Limb (tissue), 2 donors: ENCODE measurements at regions not wholly inside any gene's neighbourhood (a gene's known extent, or its start where the extent isn't known, plus 50 kb on each side); places are given as distances from the start of the nearest gene placed in this dataset.
"Not testable (repeated sequence)": the region's sequence is repeated elsewhere in the genome, so short reads cannot be mapped to it uniquely, and the experiment has no call there.

Experiments used
- DNase-seq, 2 donors: peaks; one replicate each; pipeline ENCODE4 v3.0.0-alpha.2; 2016; ENCODE audit errors: extremely low spot score in 2 of 2

DNA sequence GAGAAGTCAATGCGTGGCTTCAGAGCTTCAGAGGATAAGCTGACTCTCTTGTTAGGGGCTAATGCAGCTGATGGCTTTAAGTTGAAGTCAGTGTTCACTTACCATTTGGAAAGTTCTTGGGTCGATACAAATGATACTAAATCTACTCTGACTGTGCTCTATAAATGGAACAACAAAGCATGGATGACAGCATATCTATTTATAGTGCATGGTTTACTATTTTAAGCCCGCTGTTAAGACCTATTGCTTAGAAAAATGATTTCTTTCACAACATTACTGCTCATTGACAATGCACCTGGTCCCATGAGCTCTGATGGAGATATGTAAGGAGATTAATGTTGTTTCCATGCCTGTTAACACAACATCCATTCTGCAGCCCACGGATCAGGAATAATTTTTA is 435.7 kb downstream of the MAT2B start:
- DNase-seq = no peak

DNA sequence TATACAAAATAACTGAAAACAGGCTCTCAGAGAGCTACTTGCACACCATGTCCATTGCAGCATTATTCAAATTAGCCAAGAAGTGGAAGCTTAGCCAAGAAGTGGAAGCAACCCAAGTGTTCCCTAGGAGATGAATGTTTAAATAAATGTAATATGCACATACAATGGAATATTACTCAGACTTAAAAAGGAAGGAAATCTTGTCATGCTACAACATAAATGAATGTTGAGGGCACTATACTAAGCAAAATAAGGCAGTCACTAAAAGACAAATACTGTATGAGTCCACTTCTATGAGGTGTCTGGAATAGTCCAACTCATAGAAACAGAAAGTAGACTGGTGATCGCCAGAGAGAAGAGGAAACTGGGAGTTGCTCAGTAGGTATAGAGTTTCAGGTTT is 438.1 kb downstream of the MAT2B start:
- peak in 1 of 2 donors; percentile 29 for DNase-seq

DNA sequence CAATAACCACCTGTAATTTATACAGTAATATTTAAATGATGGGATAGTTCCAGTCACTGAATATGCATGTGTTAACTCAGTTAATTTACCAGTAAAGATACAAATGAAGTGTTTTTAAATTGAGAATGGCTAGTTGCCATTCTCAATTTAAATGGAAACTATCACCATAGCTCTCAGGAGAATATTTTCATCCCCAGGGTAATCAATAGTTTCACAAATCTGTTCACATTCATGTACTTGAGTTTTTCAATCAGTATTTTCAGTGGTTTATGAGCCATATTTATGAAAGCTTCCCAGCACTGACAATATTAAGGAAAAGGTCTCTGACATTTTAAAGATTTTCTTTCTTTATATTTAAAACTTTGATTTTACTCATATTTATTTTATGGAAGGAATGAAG is 439.3 kb downstream of the MAT2B start:
- DNase-seq = no peak

DNA sequence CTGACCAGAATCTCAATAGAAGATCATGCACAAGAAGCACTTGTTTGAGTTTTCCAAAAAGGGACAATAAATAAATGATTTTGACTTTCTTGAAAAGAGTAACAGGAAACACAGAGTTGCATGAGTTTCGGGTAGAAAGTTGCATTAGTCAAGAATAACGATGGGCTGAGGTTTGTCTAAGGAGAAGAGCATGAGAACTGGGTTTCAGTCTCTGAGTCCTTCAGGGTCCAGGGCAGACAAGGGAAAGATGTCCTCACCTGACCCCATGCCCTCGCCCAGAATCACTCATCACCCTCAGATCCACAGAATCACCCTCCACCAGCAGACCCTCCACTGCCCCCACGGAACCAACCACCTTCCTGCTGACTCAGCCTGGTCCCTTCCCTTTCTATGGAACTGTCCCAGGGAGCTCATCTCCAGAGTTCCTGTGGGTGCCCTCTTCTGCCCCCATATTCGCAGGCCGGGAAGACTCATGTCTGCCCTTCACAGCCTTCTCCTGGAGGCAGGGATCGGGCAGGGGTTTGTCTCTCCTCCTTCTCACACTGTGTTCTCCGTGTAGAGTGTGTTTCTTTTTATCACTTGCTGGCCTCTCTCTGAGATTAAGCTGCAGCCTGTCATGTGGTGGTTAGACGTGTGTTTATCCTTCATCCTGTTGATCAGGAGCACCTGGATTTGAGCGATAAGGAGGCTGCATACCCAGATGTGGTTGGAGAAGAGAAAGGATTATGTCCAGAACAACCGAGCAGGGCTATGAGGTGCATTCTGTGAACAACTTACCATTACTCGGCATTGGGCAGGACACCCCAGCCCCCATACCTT is 442.6 kb downstream of the MAT2B start:
- DNase-seq = no peak

DNA sequence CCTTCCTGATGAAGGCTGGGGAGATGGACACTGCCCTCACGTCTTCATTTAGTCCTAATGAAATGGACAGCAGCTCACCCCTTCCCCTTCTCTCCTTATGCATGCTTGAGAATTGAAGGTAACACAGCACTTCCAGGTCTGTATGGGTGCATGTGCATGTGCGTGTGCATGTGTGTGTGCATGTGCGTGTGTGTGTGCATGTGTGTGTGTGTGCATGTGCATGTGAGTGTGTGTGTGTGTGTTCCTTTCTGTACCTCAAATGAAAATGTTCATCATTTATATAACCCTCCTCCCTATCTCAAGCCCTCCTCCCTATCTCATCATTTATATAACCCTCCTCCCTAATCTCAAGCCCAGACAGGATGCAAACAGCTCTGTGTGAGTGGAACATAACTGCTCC is 444.8 kb downstream of the MAT2B start:
- no peak for DNase-seq

DNA sequence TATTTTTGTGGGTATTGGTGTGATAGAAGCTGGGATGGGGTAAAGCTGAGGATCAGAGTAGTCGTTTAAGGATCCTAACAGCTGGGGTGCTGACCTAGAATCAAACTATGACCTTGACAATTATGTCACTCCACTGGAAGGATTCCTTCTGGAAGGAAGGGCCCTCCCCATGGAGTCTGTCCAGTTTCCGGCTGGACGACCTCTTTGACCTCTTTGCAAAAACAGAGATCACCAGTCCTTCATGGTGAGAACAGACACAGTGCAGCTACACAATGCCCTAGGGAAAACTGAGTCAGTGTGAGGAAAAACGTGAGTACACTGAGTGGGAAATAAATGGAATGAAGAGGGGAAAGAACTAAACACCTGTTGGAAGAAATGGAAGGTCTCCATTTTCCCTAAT is 445.6 kb downstream of the MAT2B start:
- DNase-seq = no peak

DNA sequence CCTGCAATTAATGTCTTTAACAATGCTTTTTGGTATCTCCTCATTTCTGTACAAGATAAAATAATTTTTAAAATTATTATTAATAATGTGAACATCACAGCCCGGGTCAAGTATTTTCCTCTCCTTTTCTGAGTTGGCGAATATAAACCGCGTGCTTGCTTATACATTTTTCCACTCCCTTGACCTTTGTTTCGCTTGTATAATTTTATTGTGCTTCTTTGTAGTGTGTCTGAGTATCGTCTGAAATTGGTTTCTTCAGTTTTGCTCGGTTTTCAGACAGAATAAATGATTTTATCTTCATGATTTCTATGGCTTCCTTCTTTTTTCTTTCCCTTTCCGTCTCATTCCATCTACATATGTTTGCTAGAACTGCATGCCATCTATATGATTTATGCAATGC is 448.5 kb downstream of the MAT2B start:
- no peak for DNase-seq

DNA sequence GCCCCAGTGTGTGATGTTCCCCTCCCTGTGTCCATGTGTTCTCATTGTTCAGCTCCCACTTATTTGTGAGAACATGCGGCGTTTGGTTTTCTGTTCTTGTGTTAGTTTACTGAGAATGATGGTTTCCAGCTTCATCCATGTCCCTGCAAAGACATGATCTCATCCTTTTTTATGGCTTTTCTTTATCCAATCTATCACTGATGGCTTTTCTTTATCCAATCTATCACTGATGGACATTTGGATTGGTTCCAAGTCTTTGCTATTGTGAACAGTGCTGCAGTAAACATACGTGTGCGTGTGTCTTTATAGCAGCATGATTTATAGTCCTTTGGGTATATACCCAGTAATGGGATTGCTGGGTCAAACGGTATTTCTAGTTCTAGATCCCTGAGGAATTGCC is 455.8 kb downstream of the MAT2B start:
- DNase-seq = not testable (repeated sequence)

DNA sequence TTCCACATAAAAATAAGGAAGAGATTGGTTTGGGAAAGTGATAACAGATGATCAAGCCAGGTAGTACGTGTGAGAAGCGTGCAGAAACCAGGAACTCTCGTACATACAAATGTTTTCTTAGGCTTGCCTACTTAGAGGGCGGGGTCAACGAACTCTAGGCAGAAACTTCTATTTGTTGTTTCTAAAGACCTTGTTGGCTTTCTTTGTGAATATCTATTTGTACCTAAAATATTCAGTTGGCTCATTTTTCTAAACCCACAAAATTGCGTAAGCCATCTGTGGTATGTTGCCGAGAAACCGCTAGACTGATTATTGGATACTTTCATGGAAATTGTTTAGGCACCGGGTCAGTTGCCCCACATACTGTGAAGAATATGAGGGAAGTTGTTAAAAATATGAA is 458.5 kb downstream of the MAT2B start:
- no peak for DNase-seq

DNA sequence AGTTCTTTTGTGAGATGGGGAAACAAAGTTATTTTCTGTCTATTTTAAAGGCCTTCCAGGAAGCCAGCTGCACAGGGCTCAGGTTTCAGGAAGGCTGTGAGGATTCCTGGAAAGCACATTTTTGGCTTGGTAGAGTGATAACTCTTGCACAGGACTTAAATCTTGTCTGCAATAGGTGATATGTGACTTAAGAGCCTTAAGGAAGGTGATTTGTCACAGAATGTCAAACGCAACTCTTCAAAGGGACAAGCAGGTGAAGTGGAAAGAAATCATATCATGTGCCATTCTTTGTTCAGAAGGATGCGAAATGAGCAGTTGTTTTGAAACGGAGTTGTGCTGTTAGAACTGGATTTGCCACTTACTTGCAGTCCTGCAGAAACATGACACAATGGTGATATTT is 459.3 kb downstream of the MAT2B start:
- DNase-seq = peak in 1 of 2 donors; percentile 44

DNA sequence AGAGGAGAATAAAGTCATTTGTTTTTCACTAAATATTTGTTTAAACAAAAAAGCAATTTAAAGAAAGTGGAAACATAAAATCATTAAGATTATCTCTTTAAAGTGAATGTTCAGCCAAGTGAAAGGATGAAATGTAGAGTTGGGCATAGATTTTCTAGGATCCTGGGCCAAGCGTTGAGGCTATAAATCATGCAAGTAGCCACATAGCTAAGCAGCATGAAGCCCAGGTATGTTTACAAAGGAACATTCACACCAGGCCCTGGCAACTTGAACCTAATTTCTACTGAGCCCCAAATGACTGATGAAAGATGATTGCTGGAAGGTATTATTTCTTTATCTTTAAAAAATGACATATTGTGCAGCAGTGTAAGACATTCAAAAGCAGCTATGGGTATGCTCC is 461.8 kb downstream of the MAT2B start:
- DNase-seq = no peak

DNA sequence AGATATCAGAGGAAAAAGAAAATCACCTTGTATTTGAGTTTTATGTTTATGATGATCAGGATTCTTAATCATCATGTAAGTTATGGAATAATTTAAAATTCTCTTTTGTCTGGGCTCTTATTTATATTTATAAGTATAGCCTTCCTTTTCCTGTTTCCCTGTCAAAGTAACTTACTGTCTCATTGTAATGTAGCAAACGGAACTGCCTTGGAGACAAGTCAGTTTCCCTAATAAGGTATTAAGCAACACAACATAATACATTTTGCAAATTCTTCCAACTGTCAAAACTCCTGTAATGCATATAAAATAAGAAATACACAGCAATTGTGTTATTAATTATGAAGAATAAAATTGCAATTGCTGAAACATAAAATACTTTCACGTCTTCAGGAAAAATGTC is 463.2 kb downstream of the MAT2B start:
- DNase-seq = no peak

DNA sequence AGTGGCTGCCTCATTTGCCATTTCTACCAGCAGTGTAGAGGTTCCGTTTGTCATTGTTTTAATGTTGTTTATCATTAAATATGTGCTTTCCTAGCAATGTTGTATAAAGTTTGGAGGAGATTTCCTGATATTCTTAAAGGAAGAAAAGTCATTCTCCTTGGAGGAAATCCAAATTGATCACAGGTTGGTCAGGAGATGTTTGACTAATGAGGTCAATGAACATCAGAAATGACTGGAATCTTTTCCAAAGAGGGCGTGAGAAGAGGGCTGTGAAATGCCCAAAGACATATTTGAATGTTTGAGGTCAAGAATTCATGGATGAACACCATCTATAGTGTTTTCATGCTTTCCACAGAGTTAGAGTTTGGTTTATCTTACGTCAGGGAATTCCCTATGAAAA is 471.3 kb downstream of the MAT2B start:
- no peak for DNase-seq

DNA sequence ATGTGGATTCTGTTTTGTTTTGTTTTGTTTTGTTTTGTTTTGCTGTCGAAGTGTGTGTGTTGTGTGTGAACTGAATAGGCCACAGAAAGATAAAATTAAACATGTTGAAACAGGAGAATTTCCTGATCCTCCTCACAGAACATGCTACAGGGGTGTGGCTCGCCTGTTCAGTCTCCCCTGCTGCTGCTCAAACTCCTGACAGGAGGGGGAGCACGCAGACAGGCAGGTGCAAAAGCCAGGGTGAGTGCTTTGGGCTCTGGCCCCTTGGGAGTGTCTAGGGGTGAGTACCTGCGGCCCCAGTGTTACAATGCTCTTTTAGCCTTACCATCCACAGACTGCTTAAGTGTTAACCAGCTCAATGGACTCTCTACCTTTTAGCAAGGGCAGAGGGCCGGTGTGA is 473.5 kb downstream of the MAT2B start:
- no peak for DNase-seq

DNA sequence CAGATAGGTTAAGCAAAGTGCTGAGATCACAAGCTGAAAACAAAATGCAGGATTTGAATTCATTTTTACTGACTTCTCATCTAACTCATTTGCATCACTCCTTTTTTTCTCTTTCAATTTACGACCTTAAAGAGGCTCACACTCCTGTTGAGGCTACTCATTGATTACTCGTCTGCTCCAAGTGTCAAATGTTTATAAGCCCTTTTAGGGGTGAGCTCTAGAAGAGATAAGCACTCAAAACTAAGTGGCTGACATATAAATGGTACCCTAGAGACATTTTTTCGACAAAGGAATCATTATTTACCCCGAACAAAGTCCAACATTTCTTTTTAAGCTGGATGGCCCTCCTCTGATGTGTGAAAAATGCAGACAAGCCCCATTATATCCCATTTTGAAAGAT is 483.1 kb downstream of the MAT2B start:
- DNase-seq = no peak

DNA sequence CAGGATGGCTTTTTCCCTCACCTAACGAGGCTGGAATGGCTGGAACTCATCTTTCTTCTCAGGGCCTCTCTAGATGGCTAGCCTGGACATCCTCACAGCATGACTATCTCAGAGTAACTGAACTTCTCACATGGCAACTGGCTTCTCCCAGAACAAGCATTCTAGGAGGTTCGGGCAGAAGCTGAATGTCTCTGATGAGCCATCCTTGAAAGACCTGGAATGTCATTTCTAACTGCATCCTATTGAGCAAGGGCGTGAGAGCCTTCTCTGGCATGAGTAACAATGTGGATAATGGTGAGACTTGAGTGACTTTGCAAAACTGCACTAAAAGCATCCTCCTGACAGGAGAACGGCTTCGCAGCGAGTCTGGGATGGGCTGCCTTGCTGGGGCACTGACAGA is 487.7 kb downstream of the MAT2B start:
- no peak for DNase-seq

DNA sequence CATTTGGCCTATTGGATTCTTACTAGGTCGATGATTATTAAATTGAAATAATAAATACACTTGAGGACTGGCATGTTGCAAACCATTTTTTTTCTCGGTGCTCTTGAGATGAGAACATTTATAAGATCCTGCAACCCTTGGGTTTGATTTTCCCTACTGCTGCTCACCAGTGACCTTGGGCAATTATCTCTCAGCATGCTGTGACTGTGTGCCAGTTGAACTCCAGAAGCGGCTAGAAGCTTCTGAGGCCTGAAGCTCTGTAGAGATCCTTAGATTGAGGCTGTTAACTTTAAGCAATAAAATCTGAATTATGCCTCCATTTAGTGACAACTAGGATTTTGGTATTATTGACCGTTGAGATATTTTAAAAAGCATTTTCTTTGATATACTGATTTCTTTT is 489.8 kb downstream of the MAT2B start:
- DNase-seq = no peak

DNA sequence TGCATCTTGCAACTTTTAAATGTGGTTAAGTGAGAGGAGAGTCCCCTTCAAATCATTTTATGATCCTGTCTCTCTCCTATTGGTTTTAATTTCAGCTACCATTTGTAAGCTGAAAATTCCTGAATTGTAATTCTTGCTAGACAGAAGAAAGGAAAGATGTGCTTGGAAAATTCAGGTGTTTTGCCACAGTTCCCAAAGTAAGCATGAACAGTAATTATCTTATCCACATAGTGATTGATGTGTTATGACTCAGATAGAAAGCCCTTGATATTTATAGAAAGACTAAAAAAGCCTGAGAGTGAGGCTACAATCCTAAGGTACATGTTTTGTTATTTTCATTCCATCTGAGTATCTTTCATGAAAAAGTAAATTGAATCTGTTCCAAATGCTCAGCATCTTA is 492.5 kb downstream of the MAT2B start:
- DNase-seq = no peak

DNA sequence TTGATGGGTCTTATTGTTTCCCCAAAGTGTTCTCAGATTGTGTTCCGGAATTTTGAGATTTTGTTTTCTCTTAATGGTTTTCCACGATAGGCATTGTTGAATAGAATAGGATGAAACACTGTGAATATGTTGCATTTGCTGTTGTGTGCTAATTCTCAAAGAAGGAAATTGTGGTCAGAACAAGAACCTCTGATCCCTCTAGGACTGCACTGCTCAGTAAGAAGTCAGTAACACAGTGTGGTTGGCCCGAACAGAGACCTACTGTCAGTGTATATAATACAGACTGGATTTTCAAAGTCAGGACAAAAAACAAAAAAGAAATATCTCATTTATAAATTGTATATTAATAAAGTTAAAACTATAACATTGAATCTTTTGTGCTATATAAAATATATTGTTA is 494.8 kb downstream of the MAT2B start:
- no peak for DNase-seq

DNA sequence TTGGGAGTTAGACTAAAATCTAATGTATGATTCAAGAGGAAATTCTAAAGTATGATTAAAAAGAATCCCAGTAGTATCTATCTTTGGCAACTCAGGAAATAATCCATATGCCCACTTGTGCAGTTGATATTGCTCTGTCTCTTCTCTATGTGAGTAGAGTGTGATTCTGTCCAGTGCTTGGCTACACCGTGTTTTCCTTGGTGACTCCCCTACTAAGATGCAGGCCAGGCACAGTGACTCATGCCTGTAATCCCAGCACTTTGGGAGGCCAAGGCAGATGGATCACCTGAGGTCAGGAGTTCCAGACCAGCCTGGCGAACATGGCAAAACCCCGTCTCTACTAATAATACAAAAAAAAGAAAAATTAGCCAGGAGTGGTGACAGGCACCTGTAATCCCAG is 495.4 kb downstream of the MAT2B start:
- DNase-seq = no peak

DNA sequence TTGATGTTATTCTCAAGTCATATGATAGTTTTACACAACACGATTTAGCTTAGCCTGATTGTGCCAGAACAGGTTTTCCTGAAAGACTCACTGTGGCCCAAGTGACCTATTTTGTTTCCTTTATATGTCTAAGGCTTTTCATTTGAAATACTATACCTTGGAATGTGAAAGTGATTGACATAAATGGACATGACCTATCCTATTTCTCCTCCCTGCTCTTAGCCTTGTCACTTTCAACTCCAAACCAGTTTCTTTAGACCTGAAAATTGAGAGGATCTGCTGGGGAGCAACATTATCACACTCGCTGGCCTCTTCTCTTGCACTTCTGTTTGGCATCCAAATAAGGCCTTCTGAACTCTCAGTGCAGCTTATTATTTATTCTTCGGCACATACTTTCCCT is 496.8 kb downstream of the MAT2B start:
- DNase-seq = no peak

DNA sequence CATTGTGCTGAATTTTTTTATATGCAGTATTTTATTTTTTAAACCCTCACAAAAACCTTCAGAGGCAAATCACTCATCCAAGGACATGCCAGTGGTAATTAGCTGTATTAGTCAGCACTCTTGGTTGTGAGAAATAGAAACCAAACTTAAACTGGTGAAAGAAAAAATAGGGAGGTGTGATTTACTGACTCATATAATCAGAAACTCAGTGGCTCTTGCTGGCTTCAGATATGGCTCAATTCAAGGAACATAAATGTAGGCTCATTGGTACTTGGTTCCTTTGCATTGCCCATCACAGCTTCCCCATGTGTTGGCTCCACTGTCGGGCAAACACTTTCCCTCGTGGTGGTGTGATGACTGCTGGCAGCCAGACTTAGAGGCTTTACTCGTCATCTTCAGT is 497.2 kb downstream of the MAT2B start:
- DNase-seq = no peak

DNA sequence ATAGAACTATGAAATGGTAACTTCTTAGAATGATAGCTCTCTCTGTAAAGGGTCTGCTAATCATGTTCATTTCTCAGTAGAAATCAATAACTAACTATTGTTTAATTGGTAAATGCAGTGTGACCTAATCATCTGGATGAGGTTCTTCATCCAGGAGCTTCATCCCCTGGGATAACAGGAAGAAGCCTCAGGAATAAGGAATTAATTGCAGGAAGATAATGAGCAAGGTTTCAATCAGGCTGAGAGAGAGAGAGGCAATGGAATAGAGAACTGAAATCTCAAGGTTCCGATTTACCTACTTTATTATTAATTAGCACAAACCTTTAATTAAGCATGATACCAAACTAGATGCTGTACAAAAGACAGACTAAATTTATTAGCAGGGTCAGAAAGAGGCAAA is 499.7 kb downstream of the MAT2B start:
- no peak for DNase-seq

DNA sequence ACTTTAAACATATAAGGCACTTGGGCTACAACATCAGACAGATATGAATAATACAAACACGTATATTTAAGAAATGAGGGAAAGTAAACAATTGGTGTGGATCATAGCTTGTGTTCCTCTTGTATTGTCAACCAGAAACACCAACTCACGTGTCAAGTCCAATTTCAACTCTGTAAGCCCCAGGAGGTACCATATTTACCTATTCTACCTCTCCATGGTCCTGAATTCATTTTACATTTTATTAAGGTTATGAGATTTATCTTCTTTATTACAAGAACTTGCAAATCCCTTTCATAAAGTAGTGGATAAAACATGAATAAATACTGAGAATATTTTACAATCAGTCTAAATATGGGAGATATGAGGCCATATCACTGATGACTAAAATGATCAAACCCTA is 501.6 kb downstream of the MAT2B start:
- no peak for DNase-seq
